ENCODE measurements at regions not wholly inside any gene's neighbourhood (a gene's known extent, or its start where the extent isn't known, plus 50 kb on each side); places are given as distances from the start of the nearest gene placed in this dataset.

DNA sequence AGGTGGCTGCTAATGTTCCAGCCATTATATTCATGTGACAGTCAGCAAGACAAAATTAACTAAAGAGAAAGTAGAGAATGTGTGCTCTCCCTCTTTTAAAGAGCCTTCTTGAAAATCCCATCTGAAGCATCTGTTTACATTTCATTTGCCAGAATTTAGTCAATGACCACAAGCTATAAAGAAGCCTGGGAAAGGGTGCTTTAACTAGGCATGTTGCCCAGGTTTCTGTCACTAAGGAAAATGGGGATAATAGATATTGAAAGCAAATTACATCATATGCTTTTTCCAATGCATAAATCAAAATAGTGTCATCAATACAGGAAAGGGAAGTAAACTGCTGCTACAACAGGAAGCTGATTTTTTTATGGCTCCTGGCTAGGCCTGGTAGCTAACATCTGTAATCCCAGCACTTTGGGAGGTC is 67.7 kb downstream of the ELAPOR2 start:
- Histone ChIP-seq H3K4me1 (ENCODE audit: control insufficient read depth in 2 of 2, insufficient read depth in 2 of 2, low read length in 2 of 2) (no peaks in the 10 kb centered on the region), H3K4me3 (ENCODE audit: control extremely low read depth in 1 of 5, extremely low read depth in 1 of 5, insufficient read depth in 1 of 5, low read depth in 2 of 5, low read length in 4 of 5) (no peak overlapping the region), H3K27ac (ENCODE audit: low read length in 2 of 2) (no peak overlapping the region), H3K36me3 (replicated peaks in 1 of 2; ENCODE audit: control extremely low read depth in 1 of 2, control insufficient read depth in 1 of 2, extremely low read depth in 1 of 2, insufficient read depth in 2 of 2, low read length in 1 of 2) (no peaks in the 10 kb centered on the region), H4K20me1 (ENCODE audit: control insufficient read depth, insufficient read depth, low read length, poor library complexity, severe bottlenecking) (no peaks in the 10 kb centered on the region), H3K79me2 (ENCODE audit: control insufficient read depth, insufficient read depth, low read length) (peaks cover 8% of the 10 kb centered on the region), H3K9me3 (ENCODE audit: control extremely low read depth in 1 of 3, control insufficient read depth in 2 of 3, insufficient read depth in 1 of 3, low read length in 2 of 3) (no peaks in the 10 kb centered on the region), H2AFZ (ENCODE audit: insufficient read depth, low read depth, low read length, poor library complexity, severe bottlenecking) (no peak overlapping the region), H3K4me2 (replicated peaks; ENCODE audit: low read depth, low read length, poor library complexity, severe bottlenecking) (no peak overlapping the region), H3K9ac (ENCODE audit: low read length) (no peak overlapping the region), H3K27me3 (replicated peaks in 1 of 4; ENCODE audit: control extremely low read depth in 1 of 4, control insufficient read depth in 3 of 4, insufficient read depth in 4 of 4, low read length in 3 of 4) (no peaks in the 10 kb centered on the region)
- Mint-ChIP-seq H3K4me1 (no peaks in the 10 kb centered on the region), H3K9me3 (ENCODE audit: insufficient read depth) (no peaks in the 10 kb centered on the region), H3K27ac (no peak overlapping the region), H3K27me3 (peaks cover 6% of the 10 kb centered on the region), H3K4me3 (no peak overlapping the region)
- intact Hi-C loops (cut with micrococcal nuclease), result no loop called here
- ATAC-seq (ENCODE audit: low read depth) (no peak), DNase-seq (no peak)
- ChIA-PET POLR2A (no interaction called here), CTCF (no interaction called here)
- TF ChIP-seq, protein P1, sequence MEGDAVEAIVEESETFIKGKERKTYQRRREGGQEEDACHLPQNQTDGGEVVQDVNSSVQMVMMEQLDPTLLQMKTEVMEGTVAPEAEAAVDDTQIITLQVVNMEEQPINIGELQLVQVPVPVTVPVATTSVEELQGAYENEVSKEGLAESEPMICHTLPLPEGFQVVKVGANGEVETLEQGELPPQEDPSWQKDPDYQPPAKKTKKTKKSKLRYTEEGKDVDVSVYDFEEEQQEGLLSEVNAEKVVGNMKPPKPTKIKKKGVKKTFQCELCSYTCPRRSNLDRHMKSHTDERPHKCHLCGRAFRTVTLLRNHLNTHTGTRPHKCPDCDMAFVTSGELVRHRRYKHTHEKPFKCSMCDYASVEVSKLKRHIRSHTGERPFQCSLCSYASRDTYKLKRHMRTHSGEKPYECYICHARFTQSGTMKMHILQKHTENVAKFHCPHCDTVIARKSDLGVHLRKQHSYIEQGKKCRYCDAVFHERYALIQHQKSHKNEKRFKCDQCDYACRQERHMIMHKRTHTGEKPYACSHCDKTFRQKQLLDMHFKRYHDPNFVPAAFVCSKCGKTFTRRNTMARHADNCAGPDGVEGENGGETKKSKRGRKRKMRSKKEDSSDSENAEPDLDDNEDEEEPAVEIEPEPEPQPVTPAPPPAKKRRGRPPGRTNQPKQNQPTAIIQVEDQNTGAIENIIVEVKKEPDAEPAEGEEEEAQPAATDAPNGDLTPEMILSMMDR (IDR thresholded peaks at IDR 0.05), result no peak
- TF ChIP-seq EZH2 (IDR thresholded peaks at IDR 0.05; ENCODE audit: borderline replicate concordance, insufficient read depth, low read depth, low read length, poor library complexity, severe bottlenecking), result no peak

DNA sequence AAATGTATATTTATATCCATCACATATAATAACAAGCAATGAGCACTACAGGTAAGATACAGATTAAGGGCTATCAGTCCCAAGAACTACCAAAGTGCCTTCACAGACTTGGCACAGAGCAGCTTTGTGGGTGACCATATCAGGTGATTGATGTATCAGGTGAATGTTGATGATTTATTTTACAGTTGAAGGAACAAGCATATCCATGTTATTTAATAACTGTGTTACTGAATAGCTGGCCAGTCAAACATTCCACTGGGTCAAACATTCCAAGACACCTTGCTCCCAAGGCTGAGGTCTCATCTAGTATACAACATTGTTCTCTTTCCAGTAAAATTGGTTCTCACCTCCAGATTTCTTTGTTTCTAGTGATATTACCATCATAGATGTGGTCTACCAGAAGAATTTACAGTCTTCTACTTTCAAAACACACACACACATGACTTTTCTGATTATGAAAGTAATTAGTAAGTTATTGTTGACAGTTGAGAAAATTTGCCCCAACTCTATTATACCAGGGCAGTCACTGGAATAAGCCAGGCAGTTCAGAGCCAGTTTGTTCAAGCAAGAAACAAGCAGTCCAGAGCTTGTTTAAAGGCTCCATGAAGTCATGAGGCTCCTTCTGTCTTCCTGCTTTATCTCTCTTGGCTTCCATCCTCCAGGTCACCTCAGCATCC is 68.2 kb downstream of the ELAPOR2 start:
- H3K9me3 Mint-ChIP-seq (ENCODE audit: insufficient read depth), result no peaks in the 10 kb centered on the region
- POLR2A ChIA-PET, result no interaction called here
- TF ChIP-seq, protein P1 (IDR thresholded peaks at IDR 0.05), result no peak
- TF ChIP-seq EZH2 (IDR thresholded peaks at IDR 0.05; ENCODE audit: borderline replicate concordance, insufficient read depth, low read depth, low read length, poor library complexity, severe bottlenecking), result no peak
- intact Hi-C loops (cut with micrococcal nuclease), result no loop called here
- H3K4me3 Mint-ChIP-seq, result no peak overlapping the region
- no peak overlapping the region for H3K27ac Mint-ChIP-seq
- H3K27me3 Mint-ChIP-seq, result peaks cover 5% of the 10 kb centered on the region
- no peak overlapping the region for H3K4me2 ChIP-seq (replicated peaks; ENCODE audit: low read depth, low read length, poor library complexity, severe bottlenecking)
- no peaks in the 10 kb centered on the region for H3K4me1 Mint-ChIP-seq
- CTCF ChIA-PET, result no interaction called here
- H3K9ac ChIP-seq (ENCODE audit: low read length), result no peak overlapping the region
- DNase-seq (no peak), ATAC-seq (ENCODE audit: low read depth) (no peak)
- H2AFZ ChIP-seq (ENCODE audit: insufficient read depth, low read depth, low read length, poor library complexity, severe bottlenecking), result no peak overlapping the region
- H3K36me3 ChIP-seq (replicated peaks in 1 of 2; ENCODE audit: control extremely low read depth in 1 of 2, control insufficient read depth in 1 of 2, extremely low read depth in 1 of 2, insufficient read depth in 2 of 2, low read length in 1 of 2), result no peaks in the 10 kb centered on the region
- H3K4me1 ChIP-seq (ENCODE audit: control insufficient read depth in 2 of 2, insufficient read depth in 2 of 2, low read length in 2 of 2), result no peaks in the 10 kb centered on the region
- no peaks in the 10 kb centered on the region for H4K20me1 ChIP-seq (ENCODE audit: control insufficient read depth, insufficient read depth, low read length, poor library complexity, severe bottlenecking)
- peaks cover 8% of the 10 kb centered on the region for H3K79me2 ChIP-seq (ENCODE audit: control insufficient read depth, insufficient read depth, low read length)
- H3K27ac ChIP-seq (ENCODE audit: low read length in 2 of 2), result no peak overlapping the region
- H3K9me3 ChIP-seq (ENCODE audit: control extremely low read depth in 1 of 3, control insufficient read depth in 2 of 3, insufficient read depth in 1 of 3, low read length in 2 of 3), result no peaks in the 10 kb centered on the region
- no peaks in the 10 kb centered on the region for H3K27me3 ChIP-seq (replicated peaks in 1 of 4; ENCODE audit: control extremely low read depth in 1 of 4, control insufficient read depth in 3 of 4, insufficient read depth in 4 of 4, low read length in 3 of 4)
- H3K4me3 ChIP-seq (ENCODE audit: control extremely low read depth in 1 of 5, extremely low read depth in 1 of 5, insufficient read depth in 1 of 5, low read depth in 2 of 5, low read length in 4 of 5), result no peak overlapping the region
